VCaP (cell line): ENCODE measurements at regions not wholly inside any gene's neighbourhood (a gene's known extent, or its start where the extent isn't known, plus 50 kb on each side); places are given as distances from the start of the nearest gene placed in this dataset.

Experiments
- H3K27ac ChIP-seq: fragments of 450-650 bp; 2 replicates; pipeline ENCODE4 v1.5.1; 2017
- TF ChIP-seq, protein P1 (sequence below): fragments of 450-650 bp; conservative IDR thresholded peaks from 2 replicates; pipeline ENCODE4 v1.5.1; 2017; ENCODE audit warnings: mild to moderate bottlenecking, moderate library complexity

- H3K27ac ChIP-seq = no peak overlapping the region
- TF ChIP-seq, protein P1, sequence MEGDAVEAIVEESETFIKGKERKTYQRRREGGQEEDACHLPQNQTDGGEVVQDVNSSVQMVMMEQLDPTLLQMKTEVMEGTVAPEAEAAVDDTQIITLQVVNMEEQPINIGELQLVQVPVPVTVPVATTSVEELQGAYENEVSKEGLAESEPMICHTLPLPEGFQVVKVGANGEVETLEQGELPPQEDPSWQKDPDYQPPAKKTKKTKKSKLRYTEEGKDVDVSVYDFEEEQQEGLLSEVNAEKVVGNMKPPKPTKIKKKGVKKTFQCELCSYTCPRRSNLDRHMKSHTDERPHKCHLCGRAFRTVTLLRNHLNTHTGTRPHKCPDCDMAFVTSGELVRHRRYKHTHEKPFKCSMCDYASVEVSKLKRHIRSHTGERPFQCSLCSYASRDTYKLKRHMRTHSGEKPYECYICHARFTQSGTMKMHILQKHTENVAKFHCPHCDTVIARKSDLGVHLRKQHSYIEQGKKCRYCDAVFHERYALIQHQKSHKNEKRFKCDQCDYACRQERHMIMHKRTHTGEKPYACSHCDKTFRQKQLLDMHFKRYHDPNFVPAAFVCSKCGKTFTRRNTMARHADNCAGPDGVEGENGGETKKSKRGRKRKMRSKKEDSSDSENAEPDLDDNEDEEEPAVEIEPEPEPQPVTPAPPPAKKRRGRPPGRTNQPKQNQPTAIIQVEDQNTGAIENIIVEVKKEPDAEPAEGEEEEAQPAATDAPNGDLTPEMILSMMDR = no peak
These were observed 1014.0 kb upstream of the SEMA6A start for GRCh38 chr5:117588611-117589010.

DNA sequence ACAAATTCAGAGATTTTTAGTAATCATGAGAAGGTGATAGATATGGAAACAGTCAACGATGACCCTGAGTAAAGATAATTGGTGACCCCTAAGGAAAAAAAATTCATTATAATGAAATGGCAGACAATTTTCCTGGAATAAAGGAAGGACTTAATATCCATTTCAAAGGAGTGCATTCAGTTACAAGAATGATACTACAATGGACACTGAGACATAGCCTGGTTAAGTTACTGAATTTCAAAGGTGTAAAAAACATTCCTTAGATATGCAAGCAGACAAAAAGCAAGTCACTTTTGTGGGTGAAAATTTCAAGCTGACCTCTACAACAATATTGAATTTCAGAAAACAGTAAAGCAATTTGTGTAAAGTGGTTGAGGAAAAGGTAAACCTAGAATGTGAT, 1012.5 kb upstream of the SEMA6A start:
- TF ChIP-seq, protein P1 = no peak

DNA sequence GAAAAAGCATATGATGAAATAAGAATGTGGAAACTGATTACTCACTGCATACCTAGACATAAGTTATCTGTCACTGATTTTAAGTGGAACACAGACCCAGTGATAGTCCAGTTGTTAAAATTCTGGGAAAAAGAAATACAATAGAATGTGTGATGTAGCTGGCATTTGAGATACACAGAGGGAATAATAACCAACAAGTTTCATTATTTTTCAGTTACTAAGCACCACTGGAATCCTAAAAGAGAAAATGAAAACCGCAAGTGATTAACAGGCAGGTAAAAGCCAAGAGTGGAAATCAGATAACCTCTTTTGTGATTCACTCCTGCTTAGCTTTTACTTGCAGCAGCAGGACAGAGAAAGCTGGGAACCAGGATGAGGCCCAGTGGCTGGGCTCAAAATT, 994.0 kb upstream of the SEMA6A start:
- H3K27ac ChIP-seq = no peak overlapping the region
- TF ChIP-seq, protein P1 = no peak

More for the DNA sequence above, 1012.5 kb upstream of the SEMA6A start:
- no peak overlapping the region for H3K27ac ChIP-seq

- H3K27ac ChIP-seq = no peak overlapping the region
- TF ChIP-seq, protein P1 = no peak
These were observed 993.5 kb upstream of the SEMA6A start for GRCh38 chr5:117568126-117568525.

DNA sequence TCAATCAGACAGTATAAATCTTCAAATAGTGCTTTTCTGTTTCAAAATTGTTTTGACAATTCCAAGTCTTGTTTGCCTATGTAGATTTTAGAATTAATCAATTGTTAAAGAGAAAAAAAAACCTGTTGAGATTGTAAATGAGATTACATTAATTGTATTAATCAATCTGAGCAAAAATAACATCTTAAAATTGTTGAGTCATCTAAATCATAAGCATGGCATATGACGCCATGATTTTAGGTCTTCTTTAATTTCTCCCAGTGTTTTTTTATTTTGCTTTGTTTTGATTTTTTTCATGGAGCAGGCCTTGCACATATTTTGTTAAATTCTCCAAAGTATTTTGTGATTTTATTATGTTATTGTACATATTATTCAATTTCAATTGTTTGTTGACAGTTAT, 988.0 kb upstream of the SEMA6A start:
- no peak overlapping the region for H3K27ac ChIP-seq
- TF ChIP-seq, protein P1 = no peak

DNA sequence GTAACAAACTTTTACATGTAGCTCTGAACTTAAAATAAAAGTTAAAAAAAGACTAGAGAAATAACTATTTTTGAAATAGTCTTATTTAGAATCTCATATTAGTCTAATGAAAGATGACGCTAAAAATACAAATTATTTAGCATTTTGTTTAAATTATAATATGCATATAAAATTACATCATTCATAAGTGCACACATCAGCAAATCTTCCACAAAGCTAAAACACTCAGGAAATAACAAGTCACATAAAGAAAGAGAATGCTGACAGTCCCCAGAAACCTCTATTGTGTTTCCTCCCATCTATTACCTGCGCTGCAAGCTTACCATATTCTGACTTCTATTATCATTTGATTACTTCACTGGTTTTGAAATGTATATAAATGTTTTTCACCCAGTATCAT, 986.9 kb upstream of the SEMA6A start:
- TF ChIP-seq, protein P1 = no peak
- no peak overlapping the region for H3K27ac ChIP-seq

DNA sequence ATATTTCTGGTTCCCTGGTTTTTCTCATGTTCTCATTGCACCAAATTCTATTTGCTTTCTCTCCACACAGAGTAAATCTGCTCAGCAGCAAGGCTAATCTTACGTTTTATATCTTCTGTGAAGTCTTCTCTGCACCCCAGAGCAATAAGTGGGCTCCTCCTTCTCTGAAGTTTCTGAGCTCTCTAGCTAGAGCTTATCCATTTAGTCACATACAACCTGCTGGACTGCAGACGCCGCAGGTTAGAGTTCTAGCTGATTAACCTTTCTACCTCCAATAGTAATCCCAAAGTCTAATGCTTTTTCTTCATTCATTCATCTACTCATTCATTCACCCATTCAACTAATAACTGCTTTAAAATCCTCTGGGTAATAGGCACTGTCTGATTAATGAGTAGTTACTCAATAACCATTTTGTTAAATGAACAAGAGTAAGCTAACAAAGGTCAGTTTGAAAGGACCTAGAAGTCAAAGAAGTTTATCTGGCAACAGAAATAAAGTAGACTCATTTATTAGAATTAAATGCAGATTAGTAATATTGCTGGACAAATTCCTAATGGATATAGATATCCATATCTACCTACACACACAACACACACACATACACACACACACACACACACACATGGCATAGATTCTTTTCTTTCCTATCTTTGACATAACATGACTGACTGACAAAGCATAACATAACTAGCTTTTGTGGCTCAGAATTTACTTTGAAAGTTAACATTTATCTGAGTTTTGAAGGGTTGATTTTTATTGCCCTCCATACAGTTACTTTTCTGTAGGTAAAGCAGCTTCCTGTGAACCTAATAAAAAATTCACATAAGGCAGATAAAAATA, 984.6 kb upstream of the SEMA6A start:
- TF ChIP-seq, protein P1 = no peak
- no peak overlapping the region for H3K27ac ChIP-seq
